NCI-H82 treated with DMSO at 0.1 percent for 48 hours (cell line): ENCODE measurements at regions not wholly inside any gene's neighbourhood (a gene's known extent, or its start where the extent isn't known, plus 50 kb on each side); places are given as distances from the start of the nearest gene placed in this dataset.

ENCODE experiments used
- DNase-seq: peaks from one replicate; lab custom pipeline; 2025; ENCODE audit not compliant: unreplicated experiment; lab: John Stamatoyannopoulos, UW

- DNase-seq, result no peak
Measured at GRCh38 chr7:114130866-114131265, 212.1 kb upstream of the PPP1R3A start.

- DNase-seq, result no peak
Measured at GRCh38 chr7:114128880-114129279, 210.1 kb upstream of the PPP1R3A start.

DNA sequence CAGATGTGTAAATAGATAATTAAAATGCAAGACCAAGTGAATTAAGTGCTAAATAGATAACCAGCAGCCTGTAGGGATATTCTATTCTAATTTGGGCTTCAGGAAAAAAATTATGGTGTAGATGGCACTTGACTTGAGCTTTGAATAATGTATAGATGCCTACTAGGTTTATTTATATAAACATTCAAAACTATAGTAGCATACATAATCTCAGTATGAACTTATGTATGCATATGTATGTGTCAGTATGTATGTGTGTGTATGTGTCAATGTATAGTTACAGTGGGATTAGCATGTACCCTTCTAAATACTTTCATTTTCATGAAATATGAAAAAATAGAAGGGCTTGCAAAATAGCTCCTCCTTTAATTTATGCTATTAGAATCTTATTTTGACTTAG, 207.3 kb upstream of the PPP1R3A start:
- no peak for DNase-seq

- DNase-seq, result no peak
Measured at GRCh38 chr7:114112806-114113205, 194.0 kb upstream of the PPP1R3A start.

DNA sequence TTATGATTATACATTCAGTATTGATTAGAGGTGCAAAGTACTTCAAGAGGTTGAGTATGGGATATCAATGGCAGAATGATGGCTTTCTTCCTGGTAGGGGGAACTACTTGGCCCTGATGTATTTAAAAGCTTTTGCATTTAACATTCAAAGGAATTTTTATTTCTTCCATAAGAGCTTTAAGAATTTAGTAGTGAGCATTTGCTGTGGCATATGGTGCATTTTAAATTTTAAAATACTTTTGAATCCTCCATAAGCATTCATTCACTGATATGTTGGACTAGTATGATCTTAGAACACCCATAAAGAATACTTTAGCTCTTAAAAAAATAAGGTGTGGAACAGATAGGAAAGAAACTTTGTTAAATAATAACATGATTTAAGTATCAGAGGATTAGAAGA, 191.9 kb upstream of the PPP1R3A start:
- no peak for DNase-seq

- DNase-seq, result no peak
Measured at GRCh38 chr7:114109721-114110120, 190.9 kb upstream of the PPP1R3A start.

DNA sequence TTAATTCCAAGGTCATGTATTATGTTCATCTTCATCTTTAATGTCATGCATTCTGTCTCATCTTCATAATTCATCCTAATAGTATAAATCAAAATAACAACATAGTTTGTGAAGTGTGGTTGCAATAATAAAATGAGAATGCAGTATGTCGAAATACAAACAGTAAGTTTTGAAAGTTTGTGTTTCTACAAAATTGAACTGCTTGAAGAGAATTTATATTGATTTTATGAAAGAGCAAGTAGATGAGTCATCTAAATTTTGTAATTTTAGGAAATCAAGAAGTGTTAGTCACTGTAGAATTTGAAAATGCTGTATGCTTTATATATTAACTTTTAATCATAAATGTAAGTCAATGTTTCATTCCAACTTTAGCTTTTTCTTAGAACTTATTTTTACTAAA, 190.5 kb upstream of the PPP1R3A start:
- no peak for DNase-seq

GRCh38 chr7:114108510-114108909, 189.7 kb upstream of the PPP1R3A start:
- DNase-seq, result no peak

DNA sequence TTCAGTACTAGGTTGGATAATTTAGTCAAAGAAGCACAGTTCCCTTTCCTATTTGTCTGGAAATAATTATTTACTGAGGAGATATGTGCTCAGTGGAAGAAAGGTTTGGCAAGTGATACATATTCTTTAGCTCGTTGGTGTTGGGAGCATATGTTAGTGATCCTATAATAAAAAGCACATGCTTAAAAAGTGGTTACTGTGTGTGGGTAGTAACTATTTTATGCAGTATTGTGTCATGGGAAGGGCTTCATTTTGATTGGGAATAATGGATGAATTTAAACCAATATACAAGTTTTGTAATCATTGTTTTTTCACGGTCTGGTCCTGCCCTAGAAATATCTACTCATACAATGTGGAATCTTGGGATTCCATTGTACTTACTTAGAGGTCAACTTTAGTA, 188.7 kb upstream of the PPP1R3A start:
- no peak for DNase-seq

GRCh38 chr7:114104035-114104434, 185.2 kb upstream of the PPP1R3A start:
- no peak for DNase-seq

DNA sequence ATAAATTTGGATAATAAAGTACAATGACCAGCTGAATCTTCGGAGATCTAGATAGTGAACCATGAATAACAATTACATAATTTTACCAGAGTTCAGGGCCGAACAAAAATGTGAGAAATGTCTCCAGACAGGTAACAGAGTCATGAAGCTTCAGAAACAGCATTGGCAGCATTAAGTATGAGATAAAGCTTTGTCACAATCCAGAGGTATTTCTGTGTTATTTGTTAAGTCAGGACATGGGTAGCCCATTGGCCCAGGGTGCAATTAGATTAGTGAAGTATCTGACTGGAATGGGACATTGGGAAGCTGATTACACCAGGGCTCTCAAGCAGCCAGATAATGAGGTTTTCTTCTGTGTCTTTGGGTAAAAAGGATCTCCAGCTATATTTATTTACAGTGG, 184.2 kb upstream of the PPP1R3A start:
- DNase-seq, result no peak

- DNase-seq, result no peak
Measured at GRCh38 chr7:114102131-114102530, 183.3 kb upstream of the PPP1R3A start.

DNA sequence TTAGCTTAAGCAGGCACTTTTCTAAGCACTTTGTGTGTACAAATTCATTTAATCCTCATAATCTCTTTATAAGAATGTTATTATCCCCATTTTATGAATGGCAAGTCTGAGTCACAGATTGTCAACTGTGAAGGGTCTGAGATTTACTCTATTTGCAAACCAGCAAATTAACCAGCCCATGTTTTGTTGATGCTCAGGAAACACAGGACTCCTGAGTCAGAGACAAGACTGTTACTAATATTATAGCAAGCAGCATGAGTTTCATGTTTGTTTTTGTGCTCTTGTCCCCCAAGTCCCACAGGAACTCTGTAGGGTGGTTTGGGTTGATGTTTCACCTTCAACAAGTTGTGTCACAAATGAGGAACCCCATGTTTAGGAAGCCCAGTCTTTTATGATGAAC, 182.0 kb upstream of the PPP1R3A start:
- no peak for DNase-seq

DNA sequence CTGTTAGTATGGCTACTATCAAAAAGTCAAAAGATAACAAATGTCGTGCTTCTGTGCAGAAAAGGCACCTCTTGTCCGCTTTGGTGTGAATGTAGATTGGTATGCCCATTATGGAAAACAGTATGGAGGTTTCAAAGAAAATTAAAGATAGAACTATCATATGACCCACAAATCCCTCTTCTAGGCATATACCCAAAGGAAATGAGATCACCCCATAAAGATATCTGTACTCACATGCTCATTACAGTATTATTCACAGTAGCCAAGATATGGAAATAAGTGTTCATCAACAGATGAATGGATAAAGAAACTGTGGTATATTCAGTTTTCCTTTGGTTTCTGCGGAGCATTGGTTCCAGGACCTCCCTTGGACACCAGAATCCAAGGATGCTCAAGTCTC, 180.5 kb upstream of the PPP1R3A start:
- no peak for DNase-seq

- DNase-seq, result no peak
Measured at GRCh38 chr7:114095885-114096284, 177.1 kb upstream of the PPP1R3A start.

GRCh38 chr7:114088470-114088940, 169.7 kb upstream of the PPP1R3A start:
- DNase-seq, result no peak

DNA sequence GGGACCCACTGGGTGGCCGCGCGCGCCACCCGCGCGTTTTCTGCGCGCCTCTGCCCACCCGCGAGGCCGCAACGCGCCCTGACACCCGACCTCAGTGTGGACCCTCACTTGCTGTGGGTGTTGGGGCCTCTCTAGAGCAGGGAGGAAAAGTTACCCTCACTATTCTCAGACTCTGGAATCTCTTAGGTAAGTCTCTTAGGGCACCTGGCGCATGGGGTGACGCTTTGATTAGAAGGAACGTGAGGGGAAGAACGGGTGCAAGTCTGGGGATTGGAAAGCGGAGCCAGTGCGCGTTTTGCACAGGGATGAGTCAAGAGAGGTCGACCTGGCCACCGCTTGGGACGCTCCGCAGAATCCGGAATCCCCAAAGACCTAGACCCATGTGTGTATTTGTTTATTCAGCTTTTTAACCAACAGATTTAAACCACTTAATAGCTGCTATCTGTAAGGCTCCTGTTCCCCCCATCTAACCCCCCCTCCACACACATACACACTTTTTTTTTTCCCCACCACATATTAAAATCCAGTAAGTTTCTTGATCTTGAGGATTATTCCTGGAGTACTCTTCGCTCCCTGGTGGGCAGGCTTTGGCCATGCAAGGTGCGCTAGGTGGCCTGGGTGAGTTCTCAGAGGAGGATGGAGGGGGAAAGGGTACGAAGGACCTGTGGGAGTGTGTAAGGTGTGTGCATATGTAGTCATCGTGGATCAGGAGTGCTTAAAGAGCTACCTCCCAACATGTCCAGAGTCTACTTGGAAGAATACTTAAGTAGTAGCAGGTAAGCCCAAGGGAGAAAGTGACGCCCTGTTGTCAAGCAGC, 169.1 kb upstream of the PPP1R3A start:
- DNase-seq, result no peak

DNA sequence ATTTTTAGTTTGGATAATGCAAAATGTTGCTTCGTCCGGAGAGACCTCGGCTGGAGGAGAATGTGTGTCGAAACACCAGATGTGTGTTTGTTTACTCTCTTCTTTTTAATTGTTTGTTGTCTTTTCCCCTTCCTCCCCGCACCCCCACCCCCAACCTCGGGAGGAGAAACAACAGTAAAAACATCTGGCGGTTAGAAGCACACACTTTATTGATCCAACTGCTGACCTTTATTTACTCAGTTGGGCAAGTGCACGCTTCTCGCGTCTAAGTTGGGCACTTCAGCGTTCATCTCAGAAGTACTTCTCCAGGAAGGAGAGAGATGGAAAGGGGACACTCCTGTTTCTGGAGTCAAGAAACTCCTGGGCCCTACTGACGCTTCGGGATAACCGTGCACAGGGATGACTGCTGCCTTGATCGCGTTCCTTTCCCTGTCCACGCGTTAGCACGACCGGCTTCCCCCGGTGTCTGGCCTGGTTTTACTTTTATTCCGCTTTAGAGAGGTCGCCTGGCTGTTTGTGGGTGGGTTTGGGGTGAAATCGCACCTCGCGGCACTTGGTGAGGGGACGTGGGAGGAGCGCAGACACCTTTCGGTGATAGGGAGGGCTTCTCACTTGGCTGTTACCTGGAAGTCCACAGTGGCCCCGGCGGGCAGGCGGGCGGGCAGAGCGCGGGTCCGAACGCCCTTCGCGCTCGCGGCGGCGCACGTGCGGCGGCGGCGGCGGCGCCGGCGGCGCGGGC, 168.3 kb upstream of the PPP1R3A start:
- DNase-seq, result no peak

DNA sequence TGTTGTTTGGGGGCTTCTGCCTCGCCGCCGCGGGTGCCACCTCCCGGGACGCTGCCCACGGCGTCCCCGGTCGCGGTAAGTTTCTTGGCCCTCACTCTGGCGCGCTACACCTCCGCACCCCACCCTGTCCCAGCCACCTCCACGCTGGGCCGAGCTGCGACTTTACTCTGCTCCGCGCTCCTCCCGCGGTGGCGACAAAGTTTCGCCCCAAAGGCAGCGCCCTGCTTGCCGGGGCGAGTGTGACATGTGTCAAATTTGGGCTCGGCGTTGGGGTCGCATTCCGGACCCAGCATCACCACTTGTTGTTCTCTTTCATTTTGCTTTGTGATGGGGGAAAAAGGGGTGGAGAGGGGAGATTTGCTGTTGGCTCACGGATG, 167.7 kb upstream of the PPP1R3A start:
- no peak for DNase-seq

DNA sequence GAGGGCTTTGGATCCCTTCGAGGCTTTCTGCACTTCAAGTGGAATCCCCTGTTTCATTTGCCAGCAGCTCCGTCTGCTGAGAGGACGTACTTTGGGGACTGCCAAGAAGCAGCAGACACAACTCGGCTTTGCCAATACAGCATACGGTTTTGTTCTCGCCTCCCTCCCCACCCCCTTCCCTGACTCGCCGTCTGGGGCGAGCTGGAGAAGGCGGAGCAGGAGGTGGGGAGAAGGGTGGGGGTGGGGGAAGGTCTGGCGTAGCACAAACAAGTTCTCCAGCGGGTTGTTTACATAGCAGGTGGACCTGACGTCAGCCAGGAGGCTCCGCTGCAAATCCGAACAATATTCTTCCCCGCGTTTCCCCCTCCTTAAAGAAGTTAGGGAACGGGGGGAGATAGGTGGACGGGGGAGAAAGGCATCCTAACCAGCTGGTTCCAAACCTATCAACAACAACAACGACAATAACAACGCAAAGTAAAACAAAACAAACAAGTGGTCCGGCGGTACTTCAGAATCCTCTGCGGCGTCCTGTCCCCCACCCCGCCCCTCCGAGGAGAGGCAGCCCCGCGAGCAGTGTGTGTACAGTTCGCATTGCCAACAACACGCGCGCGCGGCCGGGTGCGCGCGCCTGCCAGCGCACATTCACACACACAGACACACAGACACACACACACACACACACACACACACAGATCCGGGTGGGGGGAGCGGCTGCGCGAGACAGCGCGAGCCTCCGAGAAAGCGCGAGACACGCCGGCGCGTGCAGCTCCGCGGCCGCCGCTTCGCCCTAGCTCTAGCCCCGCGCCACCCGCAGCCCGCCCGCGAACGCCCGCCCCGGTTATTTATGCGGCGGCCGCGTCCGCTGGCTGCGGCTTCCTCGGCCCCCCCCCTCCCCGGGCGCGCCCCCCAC, 167.0 kb upstream of the PPP1R3A start:
- DNase-seq, result peak; percentile 79

DNA sequence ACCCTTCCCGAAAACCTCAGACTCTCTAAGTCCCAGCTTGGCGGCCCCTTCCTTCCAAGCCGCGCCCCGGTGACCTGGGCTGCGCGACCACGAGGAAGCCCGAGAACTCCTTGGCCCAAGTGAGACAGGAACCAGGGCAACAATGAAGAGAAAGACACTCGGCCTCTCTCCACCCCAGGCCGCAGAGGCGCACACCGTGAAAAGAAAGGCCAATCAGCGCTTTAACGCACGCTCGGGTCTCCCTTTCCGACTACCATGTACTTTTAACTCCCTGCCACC, 166.4 kb upstream of the PPP1R3A start:
- DNase-seq, result peak; percentile 54
